Hematopoietic multipotent progenitor cell treated with erythropoietin and hydrocortisone succinate and interleukin-3 and kit ligand, for 17 days (in vitro differentiated cells): ENCODE measurements at regions not wholly inside any gene's neighbourhood (a gene's known extent, or its start where the extent isn't known, plus 50 kb on each side); places are given as distances from the start of the nearest gene placed in this dataset.

Experiments
- DNase-seq: peaks from one replicate; pipeline ENCODE4 v3.0.0-alpha.2; 2015; ENCODE audit warnings: low spot score

- DNase-seq, result no peak
Observed at GRCh38 chr12:24414480-24414879, 465.0 kb upstream of the SOX5 start.

GRCh38 chr12:24411948-24412347, 462.5 kb upstream of the SOX5 start:
- DNase-seq, result no peak

DNA sequence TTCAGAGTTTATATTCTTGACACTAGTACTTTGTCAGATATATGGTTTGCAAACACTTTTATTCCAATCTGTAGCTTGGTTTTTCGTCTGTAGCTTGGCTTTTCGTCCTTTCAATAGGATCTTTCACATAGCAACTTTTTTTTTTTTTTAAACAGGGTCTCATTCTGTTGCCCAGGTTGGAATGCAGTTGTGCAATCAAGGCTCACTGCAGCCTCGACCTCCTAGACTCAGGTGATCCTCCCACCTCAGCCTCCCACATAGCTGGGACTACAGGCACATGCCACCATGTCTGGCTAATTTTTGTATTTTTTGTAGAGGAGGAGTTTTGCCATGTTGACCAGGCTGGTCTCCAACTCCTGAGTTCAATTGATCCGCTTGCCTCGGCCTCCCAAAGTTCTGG, 460.4 kb upstream of the SOX5 start:
- DNase-seq, result no peak

DNA sequence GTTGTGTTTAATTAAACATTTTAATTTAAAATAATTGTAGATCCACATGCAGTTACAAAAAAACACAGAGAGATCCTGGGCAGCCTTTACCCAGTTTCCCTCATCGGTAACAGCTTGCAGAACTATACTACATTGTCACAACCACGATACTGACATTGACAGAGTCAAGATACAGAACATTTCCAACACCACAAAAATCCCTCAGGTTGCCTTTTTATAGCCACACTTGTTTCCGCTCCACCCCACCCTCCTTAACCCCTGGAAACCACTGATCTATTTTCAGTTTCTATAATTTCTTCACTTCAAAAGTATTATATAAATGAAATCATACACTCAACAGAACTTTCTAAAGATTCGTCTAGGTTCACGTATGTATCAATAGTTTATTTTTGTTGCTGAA, 458.8 kb upstream of the SOX5 start:
- no peak for DNase-seq

GRCh38 chr12:24407884-24408283, 458.4 kb upstream of the SOX5 start:
- no peak for DNase-seq

DNA sequence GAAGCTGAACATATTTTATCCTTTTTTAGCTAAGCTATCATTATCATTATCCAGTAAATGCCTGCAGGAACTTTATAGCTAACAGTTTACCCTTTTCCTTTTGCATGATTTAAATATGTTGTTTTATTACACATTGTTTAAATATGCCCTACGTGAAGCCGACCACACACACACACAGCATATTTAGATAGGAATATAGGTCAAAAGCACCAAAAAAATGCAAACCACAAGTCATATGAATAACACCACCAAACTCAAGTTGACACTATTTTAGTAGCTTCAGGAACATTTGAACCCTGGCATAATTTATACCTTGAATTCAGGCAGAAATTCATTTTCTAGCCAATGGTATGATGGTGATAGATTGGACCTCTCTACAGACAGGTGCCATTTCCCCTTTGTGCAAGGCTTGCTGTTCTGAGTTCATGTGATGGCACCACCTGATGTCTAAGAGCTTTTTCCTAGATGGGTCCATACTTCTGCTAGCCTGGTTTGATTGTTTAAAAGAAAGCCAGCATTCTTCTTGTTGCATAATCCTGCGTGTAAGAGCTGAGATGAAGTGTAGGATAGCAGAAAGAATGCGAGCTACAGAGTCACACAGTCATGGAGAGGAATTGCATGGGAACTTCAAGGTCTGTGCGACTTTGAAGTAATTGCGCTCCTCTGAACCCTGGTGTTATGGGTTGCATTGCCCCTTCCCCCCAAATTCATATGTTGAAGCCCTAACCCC, 454.8 kb upstream of the SOX5 start:
- no peak for DNase-seq

- DNase-seq, result no peak
Observed at GRCh38 chr12:24400533-24400932, 451.1 kb upstream of the SOX5 start.

DNA sequence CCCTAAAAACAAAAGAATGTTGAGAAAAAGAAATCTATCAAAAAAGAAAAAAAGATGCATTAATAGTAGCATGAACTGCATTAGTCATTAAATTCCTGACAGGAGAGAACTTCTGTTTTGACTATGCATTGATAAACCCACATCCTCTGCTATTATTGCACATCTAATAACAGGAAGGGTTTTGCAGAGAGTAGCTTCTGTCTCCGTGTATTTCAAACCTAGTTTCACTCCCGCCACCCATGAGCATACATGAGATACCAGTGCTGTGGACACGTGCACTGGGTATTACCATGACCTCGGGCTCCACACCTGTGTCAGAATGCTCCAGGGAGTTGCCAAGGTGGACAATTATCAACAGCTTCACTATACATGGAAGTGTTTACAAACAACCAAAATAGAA, 449.1 kb upstream of the SOX5 start:
- DNase-seq, result no peak

- DNase-seq, result no peak
Observed at GRCh38 chr12:24396224-24396623, 446.8 kb upstream of the SOX5 start.

DNA sequence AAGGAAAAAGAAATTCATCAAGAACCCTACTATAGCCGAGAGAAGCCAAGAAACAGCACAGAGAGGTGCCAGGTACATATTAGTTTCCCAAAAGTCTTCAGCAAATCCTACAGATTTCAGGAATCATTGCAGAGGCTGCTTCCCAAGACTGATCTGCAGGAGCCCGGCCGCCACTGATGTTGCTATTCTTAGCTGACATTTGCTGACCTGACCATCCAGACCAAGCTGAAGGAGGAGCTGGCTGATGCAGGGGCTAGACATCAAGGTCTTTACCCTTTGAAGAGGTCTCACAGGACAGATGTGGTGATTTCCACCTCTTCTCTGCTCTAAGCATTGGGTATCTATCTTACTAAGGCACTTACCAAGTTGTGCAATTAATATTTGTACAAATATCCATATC, 444.8 kb upstream of the SOX5 start:
- DNase-seq, result no peak

GRCh38 chr12:24393071-24393470, 443.6 kb upstream of the SOX5 start:
- DNase-seq, result no peak

DNA sequence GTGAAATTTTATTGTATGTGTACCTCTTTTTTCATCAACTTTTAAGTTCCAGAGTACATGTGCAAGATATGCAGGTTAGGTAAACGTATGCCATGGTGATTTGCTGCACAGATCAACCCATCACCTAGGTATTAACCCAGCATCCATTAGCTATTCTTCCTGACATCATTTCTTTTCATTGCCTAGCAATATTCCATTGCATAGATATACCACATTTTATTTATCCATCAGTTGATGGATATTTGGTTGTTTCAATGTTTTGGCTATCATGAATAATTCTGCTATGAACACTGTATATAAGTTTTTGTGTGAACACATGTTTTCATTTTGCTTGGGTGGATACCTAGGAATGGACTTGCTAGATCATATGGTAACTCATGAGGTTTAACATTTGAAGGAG, 439.9 kb upstream of the SOX5 start:
- DNase-seq, result no peak

- no peak for DNase-seq
Observed at GRCh38 chr12:24387381-24387780, 437.9 kb upstream of the SOX5 start.

- no peak for DNase-seq
Observed at GRCh38 chr12:24386836-24387235, 437.4 kb upstream of the SOX5 start.

DNA sequence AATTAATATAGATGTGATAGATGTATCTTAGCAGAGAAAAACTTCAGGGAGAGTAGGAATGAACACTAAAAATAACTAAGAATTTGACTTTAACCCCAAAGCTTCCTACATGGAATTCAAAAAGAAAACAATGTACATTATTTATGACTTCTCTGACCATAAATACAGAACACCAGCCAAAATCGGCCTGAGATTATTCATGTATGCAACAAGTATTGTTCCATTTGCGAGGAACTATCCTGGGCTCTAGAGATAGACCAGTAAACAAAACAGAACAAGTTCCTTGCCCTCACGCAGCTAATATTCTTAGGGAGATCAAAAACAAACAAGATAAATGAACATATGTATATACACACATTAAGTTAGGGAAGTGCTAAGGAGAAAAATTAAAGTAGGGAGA, 432.3 kb upstream of the SOX5 start:
- no peak for DNase-seq

GRCh38 chr12:24379861-24380521, 430.5 kb upstream of the SOX5 start:
- DNase-seq, result no peak

- DNase-seq, result no peak
Observed at GRCh38 chr12:24379433-24379832, 430.0 kb upstream of the SOX5 start.

- DNase-seq, result no peak
Observed at GRCh38 chr12:24378548-24379407, 429.3 kb upstream of the SOX5 start.

- no peak for DNase-seq
Observed at GRCh38 chr12:24374452-24374851, 425.0 kb upstream of the SOX5 start.

DNA sequence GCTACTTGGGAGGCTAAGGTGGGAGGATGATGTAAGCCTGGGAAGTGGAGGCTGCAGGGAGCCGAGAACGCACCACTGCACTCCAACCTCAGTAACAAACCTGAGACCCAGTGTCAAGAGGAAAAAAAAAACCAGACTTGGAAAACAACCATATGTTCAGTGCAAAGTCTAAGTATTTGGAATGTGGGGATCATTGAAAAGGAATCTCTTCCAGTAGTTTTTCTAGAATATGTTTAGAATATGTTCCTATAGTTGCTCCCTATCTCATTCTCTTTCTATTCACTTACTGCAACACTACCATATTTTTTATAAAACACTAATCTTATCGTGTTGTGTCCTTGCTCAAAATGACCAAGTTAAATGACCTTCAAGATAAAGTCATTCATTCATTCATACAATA, 423.5 kb upstream of the SOX5 start:
- no peak for DNase-seq

GRCh38 chr12:24366514-24366913, 417.0 kb upstream of the SOX5 start:
- DNase-seq, result no peak

DNA sequence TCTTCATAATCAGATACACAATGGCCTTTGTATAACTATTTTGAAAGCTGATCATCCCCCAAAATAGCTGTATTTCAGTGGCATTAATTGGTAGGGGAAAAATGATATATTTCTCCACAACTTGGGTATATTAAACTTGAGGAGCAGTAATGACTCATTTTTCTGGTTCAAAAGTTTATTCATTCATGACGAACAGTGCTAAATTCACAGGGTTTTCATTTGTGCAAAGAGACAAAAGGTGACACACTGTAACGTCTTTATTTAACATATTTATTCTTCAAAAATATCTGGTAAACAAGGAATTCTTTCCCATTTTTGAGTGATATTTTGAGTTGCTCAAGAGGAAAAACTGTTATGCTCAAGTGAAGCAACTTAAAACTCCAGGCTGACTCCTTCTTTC, 415.5 kb upstream of the SOX5 start:
- DNase-seq, result no peak

DNA sequence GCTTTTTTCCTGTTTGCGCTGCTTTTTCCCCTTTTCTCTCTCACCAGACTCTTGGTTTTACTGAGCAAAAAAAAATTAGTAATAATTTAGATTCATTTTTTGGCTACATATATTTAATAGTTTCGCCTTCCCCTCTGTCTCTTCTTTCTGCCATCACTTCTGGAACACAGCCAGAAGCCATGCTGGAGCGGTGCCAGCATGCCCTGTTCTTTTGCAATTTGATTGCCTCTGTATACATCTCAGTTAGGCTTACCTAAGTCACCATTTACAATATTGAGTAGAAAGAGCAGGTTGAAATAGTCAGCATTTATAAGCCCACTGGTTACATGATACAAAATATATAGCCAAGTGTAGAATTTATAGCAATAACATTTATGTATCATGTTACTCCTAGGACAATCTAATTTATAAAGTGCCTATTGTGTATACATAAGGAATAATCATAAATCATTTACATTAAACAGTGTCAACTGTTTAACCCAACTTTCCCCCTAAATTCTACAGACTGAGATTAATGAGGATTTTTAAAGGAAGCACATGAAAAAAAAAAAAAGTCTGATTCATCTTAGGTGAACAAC, 413.8 kb upstream of the SOX5 start:
- DNase-seq, result no peak
